TTC549 (cell line): ENCODE measurements at regions not wholly inside any gene's neighbourhood (a gene's known extent, or its start where the extent isn't known, plus 50 kb on each side); places are given as distances from the start of the nearest gene placed in this dataset.
"Not testable (repeated sequence)": the region's sequence is repeated elsewhere in the genome, so short reads cannot be mapped to it uniquely, and the experiment has no call there.

Source experiments
- FAIRE-seq: peaks from 2 replicates; lab custom pipeline; 2012; peaks lifted over from hg19 to GRCh38; lab: Jason Lieb, UNC

DNA sequence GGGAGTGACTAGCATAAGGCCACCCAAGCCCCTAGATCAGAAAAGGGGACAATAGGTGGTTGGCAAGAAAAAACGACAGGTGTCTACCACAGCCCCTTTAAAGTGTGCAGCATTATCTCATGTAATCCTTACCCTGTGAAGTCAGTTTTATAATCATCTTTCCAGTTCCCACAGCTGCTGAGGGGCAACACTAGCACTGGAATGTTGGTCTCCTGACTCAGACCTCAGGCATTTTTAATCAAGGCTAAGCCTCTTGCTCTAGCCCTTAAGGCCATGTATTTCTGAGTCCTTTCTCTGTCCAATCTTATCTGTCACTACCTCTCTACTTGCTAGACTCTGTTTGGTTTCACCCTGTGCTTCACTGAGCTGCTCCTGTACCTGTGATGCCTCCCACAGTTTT lies 171.7 kb downstream of the TLE3 start:
- FAIRE-seq: no peak

DNA sequence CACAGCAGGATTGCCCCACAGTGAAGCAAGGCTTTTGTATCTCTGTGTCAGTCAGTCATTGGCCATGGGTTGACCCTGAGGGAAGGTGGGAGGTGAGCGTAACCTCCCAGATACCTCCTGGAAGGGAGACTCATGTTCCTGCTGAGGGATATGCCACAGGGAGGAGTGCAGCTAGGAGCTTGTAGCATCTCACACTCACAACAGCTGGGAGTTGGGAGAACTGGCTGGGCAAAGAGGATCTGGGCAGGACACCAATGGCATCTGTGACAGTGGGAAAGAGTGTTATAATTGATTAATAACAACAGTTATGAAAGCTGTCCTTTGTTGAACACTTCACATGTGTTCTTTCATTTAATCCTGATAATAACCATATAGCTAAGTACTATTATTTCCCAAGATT lies 171.0 kb downstream of the TLE3 start:
- FAIRE-seq: no peak

DNA sequence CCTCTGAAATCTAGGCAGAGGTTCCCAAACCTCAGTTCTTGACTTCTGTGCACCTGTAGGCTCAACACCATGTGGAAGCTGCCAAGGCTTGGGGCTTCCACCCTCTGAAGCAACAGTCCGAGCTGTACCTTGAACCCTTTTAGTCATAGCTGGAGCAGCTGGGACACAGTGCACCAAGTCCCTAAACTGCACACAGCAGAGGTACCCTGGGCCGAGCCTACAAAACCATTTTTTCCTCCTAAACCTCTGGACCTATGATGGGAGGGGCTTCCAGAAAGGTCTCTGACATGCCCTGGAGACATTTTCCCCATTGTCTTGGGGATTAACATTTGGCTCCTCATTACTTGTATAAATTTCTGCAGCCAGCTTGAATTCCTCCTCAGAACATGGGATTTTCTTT lies 168.8 kb downstream of the TLE3 start:
- not testable (repeated sequence) for FAIRE-seq

DNA sequence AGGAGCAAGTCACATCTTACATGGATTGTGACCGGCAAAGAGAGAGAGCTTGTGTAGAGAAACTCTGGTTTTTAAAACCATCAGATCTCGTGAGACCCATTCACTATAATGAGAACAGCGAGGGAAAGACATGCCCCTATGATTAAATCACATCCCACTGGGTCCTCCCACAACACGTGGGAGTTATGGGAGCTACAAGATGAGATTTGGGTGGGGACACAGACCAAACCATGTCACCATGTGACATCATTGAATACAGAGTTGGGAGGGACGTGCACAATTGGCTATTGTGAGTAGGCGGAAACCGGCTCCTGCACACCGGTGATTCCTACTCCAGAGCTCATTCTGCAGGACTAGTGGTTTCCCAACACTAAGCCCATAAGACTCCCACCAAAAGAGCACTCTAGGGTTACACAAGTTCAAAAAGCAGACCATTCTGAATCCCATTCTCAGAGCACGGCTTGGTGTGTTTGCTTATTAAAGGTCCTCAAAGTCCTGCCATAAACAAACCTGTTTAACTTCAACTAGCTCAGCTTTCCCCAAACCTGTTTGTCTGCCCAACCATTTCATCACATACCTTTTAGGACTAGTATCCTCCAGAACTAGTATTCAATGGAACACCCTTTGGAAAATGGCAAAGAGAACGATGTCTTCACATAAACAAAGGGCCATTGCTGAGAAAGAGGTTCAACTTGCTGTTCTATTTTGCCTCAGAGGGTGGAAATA lies 167.6 kb downstream of the TLE3 start:
- no peak for FAIRE-seq

DNA sequence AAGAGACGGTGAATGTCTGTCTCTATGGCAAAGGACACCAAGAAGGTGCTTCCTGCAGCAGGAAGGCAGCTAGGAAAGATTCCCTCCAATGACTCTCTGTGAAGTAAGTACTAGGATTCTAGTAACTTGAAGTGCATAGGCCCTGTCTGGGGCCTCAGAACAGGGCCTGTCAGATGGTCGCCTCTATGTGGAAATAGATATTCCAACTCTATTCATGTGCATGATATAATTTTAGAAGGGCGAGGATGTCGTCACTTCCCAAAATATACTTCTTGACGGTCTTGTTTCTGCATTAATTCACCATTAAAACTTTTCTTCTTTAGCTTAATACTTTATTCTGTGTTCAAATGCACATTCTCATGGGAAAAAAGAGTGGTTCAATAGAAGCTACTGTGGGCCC lies 167.0 kb downstream of the TLE3 start:
- no peak for FAIRE-seq

DNA sequence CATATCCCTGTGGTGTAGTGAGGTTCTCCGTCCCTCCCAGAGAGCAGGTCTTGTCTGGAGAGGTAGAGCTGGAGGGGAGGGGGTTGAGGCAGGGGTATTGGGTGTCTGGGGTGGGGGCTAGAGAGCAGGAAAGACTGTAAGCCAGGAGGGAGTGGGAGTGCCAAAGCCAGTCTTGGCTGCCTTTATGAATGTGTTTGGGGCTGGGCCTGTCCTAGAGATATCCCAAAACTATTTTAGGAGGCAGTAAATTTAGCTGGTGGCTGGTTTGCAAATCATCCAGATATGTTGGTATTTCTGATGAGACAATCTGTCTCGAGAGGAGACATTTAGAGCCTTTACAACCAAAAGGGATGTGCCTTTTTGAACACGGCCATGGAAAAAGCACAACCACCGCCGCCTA lies 166.6 kb downstream of the TLE3 start:
- FAIRE-seq: no peak

DNA sequence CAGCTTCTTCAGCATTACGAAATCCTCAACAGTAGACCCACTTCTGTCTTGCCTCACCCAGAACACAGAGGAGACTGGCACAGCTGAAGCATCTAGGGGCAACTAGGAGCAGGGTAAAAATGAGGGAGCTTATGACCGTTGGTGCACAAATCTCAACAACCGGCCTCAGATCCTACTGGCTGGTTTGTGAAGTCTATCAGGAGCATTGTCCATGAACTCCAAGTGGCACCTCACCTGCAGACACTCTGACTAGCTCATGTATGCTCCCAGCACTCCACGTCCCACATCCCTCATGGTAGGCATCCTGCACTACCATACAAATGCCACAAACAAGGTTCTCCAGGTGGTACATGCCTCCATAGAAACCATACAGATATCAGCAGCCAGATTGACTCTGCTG lies 163.1 kb downstream of the TLE3 start:
- FAIRE-seq: no peak

DNA sequence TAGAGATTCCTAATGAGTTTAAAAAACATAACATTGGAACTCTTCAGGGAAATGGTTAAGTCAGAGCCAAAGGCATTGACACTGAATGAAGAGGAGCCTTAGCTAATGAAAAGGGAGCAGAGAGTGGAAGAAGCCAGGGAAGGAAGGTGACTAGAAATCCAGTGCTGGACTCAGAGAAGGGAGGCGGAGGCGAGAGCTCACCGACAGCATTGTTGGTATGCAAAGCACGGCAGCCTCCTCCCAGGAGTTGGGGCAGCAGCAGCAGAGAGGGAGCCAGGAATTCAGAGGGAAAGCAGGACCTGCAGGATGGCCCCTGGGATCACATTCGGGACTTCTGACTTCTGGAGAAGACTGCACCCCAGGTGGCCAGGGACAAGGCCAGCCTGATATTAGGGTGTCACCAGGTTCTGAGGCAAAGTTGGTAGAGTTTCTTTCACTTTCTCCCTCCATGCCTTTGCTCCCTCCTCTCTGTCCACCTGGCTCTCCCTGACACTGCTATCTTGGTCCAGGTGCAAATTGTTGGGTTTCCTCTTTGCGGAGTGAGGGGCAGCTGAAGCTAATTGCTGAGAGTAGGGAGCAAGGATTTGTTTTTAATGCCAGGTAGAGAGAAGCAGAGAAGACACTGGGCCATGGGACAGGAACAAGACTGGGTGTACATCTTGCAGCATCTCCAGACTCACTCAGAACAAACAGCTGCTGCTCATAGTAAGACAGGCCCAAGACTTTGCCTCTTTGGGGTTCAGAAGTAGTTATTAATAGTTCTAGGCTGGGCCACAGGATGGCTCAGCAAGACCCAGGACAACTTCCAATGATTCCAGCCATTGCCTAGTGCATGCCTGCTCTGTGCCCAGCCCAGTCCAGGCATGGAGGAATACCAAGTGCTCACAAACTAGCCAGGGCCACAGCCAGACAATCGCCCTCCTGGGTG lies 157.9 kb downstream of the TLE3 start:
- FAIRE-seq: no peak

DNA sequence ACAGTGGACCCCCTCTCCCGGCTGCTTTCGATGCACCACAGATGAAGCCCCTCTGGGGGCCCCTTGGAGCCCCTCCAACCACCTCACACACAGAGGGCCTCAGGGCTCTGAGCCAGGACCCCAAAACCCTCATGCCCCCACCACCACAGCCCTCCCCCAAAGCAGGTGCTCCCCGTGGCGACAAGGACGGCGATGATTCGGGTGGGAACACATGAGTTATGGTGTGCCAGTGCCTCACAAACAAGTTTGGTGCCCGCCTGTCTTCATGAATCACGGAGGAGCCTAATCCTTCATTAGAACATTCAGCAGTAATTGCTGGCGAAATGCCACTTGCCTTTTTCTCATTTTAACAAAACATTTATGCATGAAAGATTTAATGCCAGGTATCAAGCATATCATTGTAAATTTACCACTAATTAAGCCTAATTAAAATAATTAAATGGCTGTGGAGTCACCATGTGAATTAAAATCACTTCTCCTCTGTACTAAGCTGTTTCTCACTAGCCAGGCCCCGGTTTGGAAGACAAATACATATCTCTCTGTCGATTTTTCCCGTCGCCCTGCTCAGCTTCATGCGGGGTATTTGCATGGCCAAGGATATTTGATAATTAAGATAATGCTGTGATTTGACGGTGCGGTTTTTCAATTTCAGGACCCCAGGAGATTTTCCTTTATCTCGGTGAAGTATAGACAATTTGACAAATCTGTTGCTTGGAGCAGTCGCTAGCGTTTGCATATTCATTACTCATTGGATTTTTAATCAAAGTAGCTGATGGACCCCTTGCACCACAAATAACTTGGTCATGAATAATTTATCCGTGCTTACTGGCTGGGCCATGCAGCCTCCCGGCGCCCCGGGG lies 157.0 kb downstream of the TLE3 start:
- no peak for FAIRE-seq

DNA sequence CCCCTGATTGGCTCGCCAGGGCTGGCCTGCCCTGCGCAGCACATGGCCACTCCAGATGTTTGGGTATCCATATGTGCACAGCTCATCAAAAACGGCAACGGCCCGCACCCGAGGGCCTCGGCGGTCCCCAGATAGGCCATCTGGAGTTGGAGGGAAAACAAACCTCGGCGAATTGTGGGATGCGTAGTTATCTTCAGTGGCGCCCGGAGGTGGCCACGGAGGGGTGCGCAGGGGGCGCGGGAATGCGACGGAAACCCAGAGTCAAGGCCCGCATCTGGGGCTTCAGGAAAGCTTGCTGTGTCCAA lies 156.5 kb downstream of the TLE3 start:
- FAIRE-seq: no peak

DNA sequence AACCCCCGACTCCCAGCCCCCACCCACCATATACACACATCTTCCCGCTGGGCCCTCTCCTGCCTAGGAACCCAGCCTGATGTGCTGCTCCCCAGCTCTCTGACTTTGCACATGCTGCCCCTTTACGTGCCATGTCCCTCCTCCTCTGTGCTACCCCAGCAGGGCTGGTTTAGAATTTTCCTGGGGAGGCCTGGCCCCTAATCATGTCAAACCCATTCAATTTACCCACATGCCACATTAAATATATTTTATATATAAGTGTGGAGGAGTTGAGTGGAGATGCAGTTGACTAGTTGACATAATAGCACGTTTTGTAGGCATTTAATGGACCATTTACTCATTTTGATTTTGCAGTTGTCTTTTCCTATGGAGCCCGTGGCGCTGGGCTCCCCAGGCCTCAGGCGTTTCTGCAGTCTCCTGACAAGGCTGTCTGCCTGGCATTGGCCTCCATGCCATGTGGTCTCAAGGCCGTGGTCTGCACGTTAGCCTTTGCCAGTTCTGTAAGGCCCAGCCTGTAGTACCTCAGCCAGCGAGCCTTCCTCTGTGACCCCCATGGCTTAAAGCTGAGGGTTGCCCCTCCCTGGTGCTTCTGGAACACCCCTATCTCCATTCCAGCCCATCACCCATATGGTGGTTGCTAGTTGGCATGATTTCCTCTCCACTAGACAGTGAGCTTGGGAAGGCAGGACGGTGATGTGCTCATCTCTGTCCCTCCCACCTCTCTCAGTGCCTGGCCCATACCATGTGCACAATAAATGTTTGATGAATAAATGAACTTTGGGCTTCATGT lies 155.8 kb downstream of the TLE3 start:
- FAIRE-seq: no peak

DNA sequence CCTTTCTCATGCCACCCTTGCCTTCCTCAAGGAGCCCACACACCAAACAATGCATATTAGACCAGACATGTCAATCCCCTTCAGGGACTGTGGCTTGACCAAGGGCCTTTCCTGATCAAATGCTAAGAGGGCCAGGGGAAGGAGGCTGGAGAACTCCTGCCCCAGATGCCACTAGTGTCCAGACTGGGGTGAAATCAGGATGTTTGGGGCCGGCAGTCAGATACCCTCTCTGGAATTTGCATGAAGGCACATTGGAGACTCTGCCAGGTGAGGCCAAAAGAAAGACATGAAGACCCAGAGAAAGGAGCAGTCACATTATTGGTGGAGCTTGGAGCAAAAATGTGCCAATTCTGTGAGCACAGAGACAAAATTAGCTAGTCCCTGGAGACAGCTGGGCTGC lies 154.1 kb downstream of the TLE3 start:
- FAIRE-seq: no peak

DNA sequence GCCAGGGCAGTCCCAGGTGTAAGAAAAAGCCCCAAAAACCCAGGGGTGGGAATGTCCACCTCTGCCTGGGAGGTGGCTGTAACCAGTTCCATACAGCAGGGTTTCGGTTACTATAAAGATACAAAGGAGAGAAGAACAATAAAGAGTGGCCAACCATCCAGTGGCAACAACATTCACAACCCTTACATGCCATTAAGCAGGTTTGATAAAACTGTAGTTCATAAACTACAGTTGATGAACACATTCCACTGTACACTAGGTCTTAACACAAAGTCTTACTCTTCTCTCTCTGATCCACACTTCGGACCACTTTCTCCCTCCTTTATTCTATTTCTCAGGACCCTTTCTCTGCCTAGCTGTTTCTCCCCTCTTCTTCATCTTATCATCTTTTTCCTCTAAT lies 152.0 kb downstream of the TLE3 start:
- FAIRE-seq: no peak

DNA sequence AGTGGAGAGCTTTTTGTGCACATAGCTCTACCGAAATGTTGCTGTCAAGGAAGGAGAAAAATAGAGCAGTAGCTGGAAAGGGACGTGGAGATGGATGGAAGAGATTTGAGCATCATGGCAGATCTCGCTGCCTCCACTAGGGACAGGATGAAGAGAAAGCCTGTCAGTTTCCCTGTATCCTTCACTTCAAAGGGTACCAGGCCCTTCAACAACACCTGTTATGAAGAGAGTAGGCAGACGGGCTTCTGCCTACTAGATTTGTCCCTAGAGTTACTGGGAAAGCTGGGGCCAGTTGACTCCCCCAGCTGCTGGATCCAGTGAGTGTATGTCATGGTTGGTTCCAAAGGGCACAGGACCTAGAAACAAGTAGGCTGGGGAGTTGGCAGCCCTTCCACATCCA lies 150.8 kb downstream of the TLE3 start:
- no peak for FAIRE-seq

DNA sequence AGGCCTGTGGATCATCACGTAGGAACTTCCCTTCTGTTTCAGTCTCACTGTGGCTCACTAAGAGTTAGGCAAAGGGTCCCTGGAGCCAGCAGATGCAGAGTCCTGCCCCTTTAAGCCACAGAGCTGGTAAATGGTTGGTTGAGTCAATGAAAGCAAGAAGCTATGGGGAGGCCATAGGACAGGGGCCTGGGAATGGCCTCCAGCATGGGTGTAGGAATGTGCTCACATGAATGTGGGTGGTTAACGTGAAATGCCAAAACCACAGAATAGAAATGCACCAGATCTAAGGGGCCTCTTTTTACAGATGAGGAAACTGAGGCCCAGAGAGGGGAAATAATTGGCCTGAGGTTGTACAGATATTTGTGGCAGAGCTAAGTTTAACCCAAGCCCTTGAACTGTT lies 150.3 kb downstream of the TLE3 start:
- FAIRE-seq: no peak

DNA sequence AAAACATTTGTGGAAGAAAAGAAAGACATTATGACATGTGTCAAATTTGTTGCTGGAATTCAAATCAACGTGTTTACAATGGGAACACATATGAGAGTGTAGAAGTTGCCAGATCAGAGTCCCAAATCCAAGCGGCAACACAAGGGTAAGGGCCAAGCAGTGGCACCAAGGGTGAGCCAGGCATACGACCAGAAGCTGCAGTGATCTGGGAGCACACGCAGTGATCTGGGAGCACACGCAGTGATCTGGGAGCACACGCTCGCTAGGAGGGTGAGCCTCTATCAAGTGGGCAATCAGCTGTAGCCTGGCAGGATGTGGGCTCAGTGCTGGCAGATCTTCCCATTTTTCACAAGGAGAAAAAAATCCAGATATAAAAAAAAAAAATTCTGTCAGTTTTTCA lies 148.2 kb downstream of the TLE3 start:
- no peak for FAIRE-seq

DNA sequence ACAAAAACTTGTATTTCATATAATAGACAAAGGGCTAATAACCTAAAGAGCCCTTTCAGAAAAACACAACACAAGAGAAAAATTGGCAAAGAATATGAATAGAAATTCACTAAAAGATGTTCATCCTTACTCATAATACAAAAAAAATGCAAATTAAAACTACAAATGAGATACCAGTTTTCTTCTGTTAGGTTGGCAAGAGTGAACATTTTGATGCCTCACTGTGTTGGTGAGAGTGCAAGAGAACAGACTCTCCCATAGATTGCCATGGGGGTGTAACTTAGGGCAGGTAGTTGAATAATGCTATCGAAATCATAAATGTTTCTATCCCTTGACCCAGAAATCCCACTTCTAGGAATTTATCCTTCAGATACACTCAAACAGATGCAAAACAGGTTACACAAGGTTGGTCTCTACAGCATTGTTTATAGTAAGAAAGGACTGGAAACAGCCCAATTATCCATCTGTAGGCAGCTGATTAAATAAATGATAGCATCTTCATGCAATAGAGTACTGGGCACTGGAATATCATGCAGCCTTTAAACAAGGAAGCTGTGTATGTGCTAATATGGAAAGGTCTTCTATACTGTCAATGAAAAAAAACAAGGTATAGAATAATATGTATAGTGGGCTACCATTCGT lies 146.3 kb downstream of the TLE3 start:
- FAIRE-seq: no peak

DNA sequence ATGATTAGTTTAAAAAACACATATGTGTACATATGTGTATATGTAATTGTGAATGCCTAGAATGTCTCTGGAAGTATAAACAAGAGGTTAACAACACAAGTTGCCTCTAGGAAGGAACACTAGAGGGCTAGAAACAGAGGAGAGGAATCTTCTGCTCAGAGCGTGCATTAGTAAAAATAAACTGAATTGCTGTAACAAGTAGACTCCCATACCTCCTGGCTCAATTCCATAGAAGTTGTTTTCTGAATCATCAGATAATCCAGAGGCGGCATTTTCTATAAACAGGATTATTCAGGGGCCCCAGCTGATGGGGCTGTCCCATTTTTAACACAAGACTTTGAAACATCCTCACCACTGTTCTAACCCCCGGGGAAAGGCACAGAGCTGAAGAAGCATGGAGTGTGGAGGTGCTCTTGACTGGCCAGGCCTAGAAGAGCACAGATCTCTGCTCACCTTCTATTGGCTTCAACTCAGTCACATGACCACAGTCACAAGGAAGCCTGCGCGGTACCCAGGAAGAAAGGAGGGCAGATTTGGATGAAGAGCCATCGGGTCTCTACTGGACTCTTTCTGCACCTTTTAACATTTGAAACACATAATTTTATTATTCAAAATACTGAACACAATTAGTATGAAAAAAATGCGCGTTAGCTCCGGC lies 145.7 kb downstream of the TLE3 start:
- no peak for FAIRE-seq

DNA sequence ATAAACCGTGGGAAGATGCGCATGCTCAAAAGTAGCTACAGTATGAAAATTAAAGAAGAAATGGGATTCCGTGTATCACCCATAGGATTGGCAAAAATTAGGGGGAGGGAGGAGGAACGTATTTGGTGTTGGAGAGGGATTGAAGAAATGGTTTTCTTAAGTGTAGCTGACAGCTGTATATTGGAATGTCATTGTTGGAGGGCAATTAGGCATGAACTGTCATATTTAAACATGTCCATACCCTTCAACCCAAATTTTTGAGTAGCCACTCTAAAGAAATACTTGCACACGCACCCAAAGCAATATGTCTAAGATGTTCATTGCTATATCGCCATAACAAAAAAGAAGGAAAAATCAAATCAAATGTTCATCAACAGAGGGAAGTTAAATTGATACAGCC lies 144.7 kb downstream of the TLE3 start:
- no peak for FAIRE-seq

DNA sequence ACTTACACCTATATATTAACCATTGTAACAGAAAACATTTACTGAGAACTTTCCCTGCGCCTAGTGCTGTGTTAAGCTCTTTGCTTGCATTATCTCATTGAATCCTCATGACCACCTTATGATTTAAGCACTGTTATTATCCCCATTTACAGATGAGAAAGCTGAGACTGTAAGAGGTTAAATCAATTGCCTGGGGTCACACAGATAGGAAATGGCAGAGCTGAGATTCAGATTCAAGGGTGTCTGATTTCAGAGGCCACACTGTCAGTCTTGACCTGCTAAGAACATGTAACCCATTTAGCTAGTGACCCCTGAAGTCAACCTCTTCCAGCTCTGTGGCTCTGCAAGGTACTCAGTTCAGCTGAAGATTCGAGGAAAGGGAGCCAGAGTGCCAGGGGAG lies 143.9 kb downstream of the TLE3 start:
- FAIRE-seq: no peak

DNA sequence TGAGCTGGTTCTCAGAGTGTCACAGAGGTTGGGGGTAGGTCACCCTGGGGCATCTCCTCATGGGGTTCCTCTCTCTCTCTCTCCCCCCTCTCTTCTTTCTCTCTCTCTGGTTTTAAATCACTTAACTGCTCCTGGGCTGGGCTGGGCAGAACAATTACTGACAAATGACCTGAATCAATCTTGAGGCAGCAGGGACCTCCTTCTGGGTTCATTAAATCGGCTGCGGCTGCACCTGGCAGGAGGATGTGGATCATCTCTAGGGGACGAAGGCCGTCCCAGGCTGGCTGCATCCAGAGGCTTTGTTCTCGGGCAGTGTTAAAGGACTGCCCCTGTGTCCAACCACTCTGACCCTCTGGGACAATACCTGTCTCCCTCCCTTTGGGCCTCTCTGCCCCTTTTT lies 143.1 kb downstream of the TLE3 start:
- no peak for FAIRE-seq
